ENCODE measurements at regions not wholly inside any gene's neighbourhood (a gene's known extent, or its start where the extent isn't known, plus 50 kb on each side); places are given as distances from the start of the nearest gene placed in this dataset.

- TF ChIP-seq CTCF (conservative IDR thresholded peaks at IDR 0.05) (no peak), ZFX (IDR thresholded peaks at IDR 0.05) (no peak)
- H3K27ac ChIP-seq: no peak overlapping the region
These were observed 434.9 kb upstream of the TPM1 start for GRCh38 chr15:62607643-62608042.

GRCh38 chr15:62608369-62608768 is 434.2 kb upstream of the TPM1 start:
- no peak overlapping the region for H3K27ac ChIP-seq
- TF ChIP-seq ZFX (IDR thresholded peaks at IDR 0.05) (no peak), CTCF (conservative IDR thresholded peaks at IDR 0.05) (no peak)

GRCh38 chr15:62610265-62610869 is 432.2 kb upstream of the TPM1 start:
- no peak overlapping the region for H3K27ac ChIP-seq
- TF ChIP-seq CTCF (conservative IDR thresholded peaks at IDR 0.05): no peak
- TF ChIP-seq ZFX (IDR thresholded peaks at IDR 0.05): no peak

GRCh38 chr15:62611002-62611401 is 431.5 kb upstream of the TPM1 start:
- TF ChIP-seq CTCF (conservative IDR thresholded peaks at IDR 0.05) (no peak), ZFX (IDR thresholded peaks at IDR 0.05) (no peak)

GRCh38 chr15:62612183-62612733 is 430.3 kb upstream of the TPM1 start:
- no peak overlapping the region for H3K27ac ChIP-seq
- TF ChIP-seq CTCF (conservative IDR thresholded peaks at IDR 0.05): no peak
- no peak for TF ChIP-seq ZFX (IDR thresholded peaks at IDR 0.05)

More at GRCh38 chr15:62611002-62611401, 431.5 kb upstream of the TPM1 start:
- no peak overlapping the region for H3K27ac ChIP-seq

- TF ChIP-seq CTCF (conservative IDR thresholded peaks at IDR 0.05) (no peak), ZFX (IDR thresholded peaks at IDR 0.05) (no peak)
- H3K27ac ChIP-seq: no peak overlapping the region
These were observed 429.8 kb upstream of the TPM1 start for GRCh38 chr15:62612771-62613170.

- TF ChIP-seq ZFX (IDR thresholded peaks at IDR 0.05) (no peak), CTCF (conservative IDR thresholded peaks at IDR 0.05) (no peak)
- no peak overlapping the region for H3K27ac ChIP-seq
These were observed 425.8 kb upstream of the TPM1 start for GRCh38 chr15:62616746-62617145.
